Prostate gland (tissue), 2 donors: ENCODE measurements at regions not wholly inside any gene's neighbourhood (a gene's known extent, or its start where the extent isn't known, plus 50 kb on each side); places are given as distances from the start of the nearest gene placed in this dataset.

ENCODE experiments used
- DNase-seq: peaks from one replicate; pipeline ENCODE4 v3.0.0-alpha.2; 2019; ENCODE audit warnings: low spot score
- H3K27ac ChIP-seq, 2 donors: fragments of 200-600 bp; sonication (generic); 2 replicates each; pipeline ENCODE4 v1.5.1; 2017 to 2019
- H3K27me3 ChIP-seq: fragments of 200-600 bp; sonication (generic); replicated peaks from 2 replicates; pipeline ENCODE4 v1.5.1; 2019; ENCODE audit not compliant: insufficient read depth
- H3K36me3 ChIP-seq, 2 donors: fragments of 200-600 bp; sonication (generic); 1 replicate in 1 of 2; 2 replicates in 1 of 2; pipeline versions ENCODE4 v1.5.1 to v1.8.1; 2017 to 2019
- H3K4me1 ChIP-seq: fragments of 200-600 bp; sonication (generic); replicated peaks from 2 replicates; pipeline ENCODE4 v1.5.1; 2019
- H3K4me3 ChIP-seq, 2 donors: fragments of 200-600 bp; sonication (generic); 2 replicates each; pipeline ENCODE4 v1.5.1; 2017 to 2019
- H3K9me3 ChIP-seq: fragments of 200-600 bp; sonication (generic); 2 replicates; pipeline ENCODE4 v1.5.1; 2017
- POLR2A ChIP-seq: fragments of 450-650 bp; IDR thresholded peaks from one replicate; pipeline ENCODE4 v1.6.1; 2016; ENCODE audit warnings: antibody characterized with exemption, mild to moderate bottlenecking
- POLR2AphosphoS5 ChIP-seq: sonication (generic); formaldehyde crosslinking; IDR thresholded peaks from one replicate; pipeline ENCODE4 v1.6.1; 2017; ENCODE audit warnings: antibody characterized with exemption
- WGBS: methylation state at CpG from one replicate; pipeline ENCODE4 v1.1.5; 2018; 5-methylcytosine and 5-hydroxymethylcytosine counted together
- intact Hi-C: fragments of 100-400 bp; cut with DNase I; formaldehyde crosslinking; loops from one replicate; pipeline ENCODE4 v1.14.2; 2022
- TF ChIP-seq, protein P1 (sequence below), 4 experiments: fragments of 200-600 bp in 2 of 4; fragments of 450-650 bp in 2 of 4; sonication (generic) in 2 of 4; IDR thresholded peaks; 1 replicate in 3 of 4; 2 replicates in 1 of 4; pipeline ENCODE4 v1.5.1; 2016 to 2019; ENCODE audit warnings: antibody characterized with exemption in 4 of 4, mild to moderate bottlenecking in 2 of 4, moderate library complexity in 2 of 4

DNA sequence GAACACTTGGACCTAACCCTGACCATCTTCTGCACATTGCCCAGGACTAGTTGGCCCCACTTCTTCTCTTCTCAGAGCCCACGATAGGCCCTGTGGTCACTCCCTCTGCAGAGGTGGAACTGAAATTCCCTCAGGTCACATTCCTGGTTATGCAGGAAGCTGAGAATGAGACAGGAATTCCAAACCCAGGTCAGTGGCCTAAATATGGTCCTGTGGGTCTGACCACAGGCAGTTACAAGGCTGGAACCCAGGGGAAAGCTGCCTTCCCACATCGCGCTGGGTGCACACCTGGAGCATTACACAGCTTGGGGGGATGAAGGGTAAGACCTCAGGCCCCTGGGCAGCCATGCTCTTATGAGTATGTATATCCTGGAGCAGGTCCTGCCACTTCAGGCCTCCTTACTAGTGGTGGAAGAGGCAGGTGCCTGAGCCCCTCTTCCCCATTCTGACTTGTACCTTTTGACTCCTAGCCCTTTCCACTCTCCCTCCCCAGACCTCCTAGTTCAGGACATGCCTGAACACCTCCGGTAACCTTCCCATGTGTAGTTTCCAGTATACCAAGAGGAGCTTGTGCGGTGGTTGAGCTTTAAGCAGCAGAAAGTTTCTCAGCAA lies 173.5 kb downstream of the ASMT start:
- Histone ChIP-seq H3K36me3 (no peaks in the 10 kb centered on the region), H3K9me3 (no peaks in the 10 kb centered on the region), H3K27ac (no peak overlapping the region), H3K4me3 (no peak overlapping the region), H3K27me3 (no peaks in the 10 kb centered on the region), H3K4me1 (no peaks in the 10 kb centered on the region)
- no peak for DNase-seq
- TF ChIP-seq POLR2A = no peak
- no peak for TF ChIP-seq POLR2AphosphoS5
- TF ChIP-seq, protein P1, sequence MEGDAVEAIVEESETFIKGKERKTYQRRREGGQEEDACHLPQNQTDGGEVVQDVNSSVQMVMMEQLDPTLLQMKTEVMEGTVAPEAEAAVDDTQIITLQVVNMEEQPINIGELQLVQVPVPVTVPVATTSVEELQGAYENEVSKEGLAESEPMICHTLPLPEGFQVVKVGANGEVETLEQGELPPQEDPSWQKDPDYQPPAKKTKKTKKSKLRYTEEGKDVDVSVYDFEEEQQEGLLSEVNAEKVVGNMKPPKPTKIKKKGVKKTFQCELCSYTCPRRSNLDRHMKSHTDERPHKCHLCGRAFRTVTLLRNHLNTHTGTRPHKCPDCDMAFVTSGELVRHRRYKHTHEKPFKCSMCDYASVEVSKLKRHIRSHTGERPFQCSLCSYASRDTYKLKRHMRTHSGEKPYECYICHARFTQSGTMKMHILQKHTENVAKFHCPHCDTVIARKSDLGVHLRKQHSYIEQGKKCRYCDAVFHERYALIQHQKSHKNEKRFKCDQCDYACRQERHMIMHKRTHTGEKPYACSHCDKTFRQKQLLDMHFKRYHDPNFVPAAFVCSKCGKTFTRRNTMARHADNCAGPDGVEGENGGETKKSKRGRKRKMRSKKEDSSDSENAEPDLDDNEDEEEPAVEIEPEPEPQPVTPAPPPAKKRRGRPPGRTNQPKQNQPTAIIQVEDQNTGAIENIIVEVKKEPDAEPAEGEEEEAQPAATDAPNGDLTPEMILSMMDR (IDR thresholded peaks at IDR 0.05) = no peak
- WGBS = 99% methylated on average over 5 of the region's 5 CpGs
- intact Hi-C loops = no loop called here

- no peaks in the 10 kb centered on the region for H3K27me3 ChIP-seq
- H3K9me3 ChIP-seq = no peaks in the 10 kb centered on the region
- no peak for TF ChIP-seq POLR2AphosphoS5
- TF ChIP-seq POLR2A = no peak
- TF ChIP-seq, protein P1 (IDR thresholded peaks at IDR 0.05) = no peak
- H3K27ac ChIP-seq = no peak overlapping the region
- WGBS = 35% methylated on average over 1 of the region's 1 CpG
- intact Hi-C loops = no loop called here
- no peaks in the 10 kb centered on the region for H3K36me3 ChIP-seq
- DNase-seq = no peak
- no peak overlapping the region for H3K4me3 ChIP-seq
- no peaks in the 10 kb centered on the region for H3K4me1 ChIP-seq
Observed at GRCh38 chrX:1792636-1793035, 177.8 kb downstream of the ASMT start.

GRCh38 chrX:1794586-1794985 lies 179.7 kb downstream of the ASMT start:
- no peaks in the 10 kb centered on the region for H3K4me1 ChIP-seq
- no peaks in the 10 kb centered on the region for H3K9me3 ChIP-seq
- DNase-seq = no peak
- TF ChIP-seq, protein P1 (IDR thresholded peaks at IDR 0.05) = no peak
- TF ChIP-seq POLR2AphosphoS5 (no peak), POLR2A (no peak)
- no peak overlapping the region for H3K27ac ChIP-seq
- H3K27me3 ChIP-seq = no peaks in the 10 kb centered on the region
- 72% methylated on average over 8 of the region's 9 CpGs for WGBS
- H3K4me3 ChIP-seq = no peak overlapping the region
- intact Hi-C loops = no loop called here
- H3K36me3 ChIP-seq = no peaks in the 10 kb centered on the region

GRCh38 chrX:1802912-1803311 lies 188.1 kb downstream of the ASMT start:
- no peaks in the 10 kb centered on the region for H3K9me3 ChIP-seq
- no peaks in the 10 kb centered on the region for H3K27me3 ChIP-seq
- no peak for DNase-seq
- H3K4me1 ChIP-seq = no peaks in the 10 kb centered on the region
- H3K4me3 ChIP-seq = no peak overlapping the region
- TF ChIP-seq, protein P1 (IDR thresholded peaks at IDR 0.05) = no peak
- TF ChIP-seq POLR2A = no peak
- TF ChIP-seq POLR2AphosphoS5 = no peak
- WGBS = 93% methylated on average over 6 of the region's 6 CpGs
- no peak overlapping the region for H3K27ac ChIP-seq
- intact Hi-C loops = no loop called here
- H3K36me3 ChIP-seq = no peaks in the 10 kb centered on the region

- Histone ChIP-seq H3K27me3 (no peaks in the 10 kb centered on the region), H3K4me3 (no peak overlapping the region), H3K36me3 (no peaks in the 10 kb centered on the region), H3K27ac (no peak overlapping the region), H3K9me3 (no peaks in the 10 kb centered on the region), H3K4me1 (no peaks in the 10 kb centered on the region)
- TF ChIP-seq, protein P1 (IDR thresholded peaks at IDR 0.05) = no peak
- TF ChIP-seq POLR2A = no peak
- no peak for TF ChIP-seq POLR2AphosphoS5
- WGBS = 88% methylated on average over 3 of the region's 3 CpGs
- DNase-seq = no peak
- intact Hi-C loops = no loop called here
Observed at GRCh38 chrX:1803741-1804140, 188.9 kb downstream of the ASMT start.
